ENCODE measurements at regions not wholly inside any gene's neighbourhood (a gene's known extent, or its start where the extent isn't known, plus 50 kb on each side); places are given as distances from the start of the nearest gene placed in this dataset.

DNA sequence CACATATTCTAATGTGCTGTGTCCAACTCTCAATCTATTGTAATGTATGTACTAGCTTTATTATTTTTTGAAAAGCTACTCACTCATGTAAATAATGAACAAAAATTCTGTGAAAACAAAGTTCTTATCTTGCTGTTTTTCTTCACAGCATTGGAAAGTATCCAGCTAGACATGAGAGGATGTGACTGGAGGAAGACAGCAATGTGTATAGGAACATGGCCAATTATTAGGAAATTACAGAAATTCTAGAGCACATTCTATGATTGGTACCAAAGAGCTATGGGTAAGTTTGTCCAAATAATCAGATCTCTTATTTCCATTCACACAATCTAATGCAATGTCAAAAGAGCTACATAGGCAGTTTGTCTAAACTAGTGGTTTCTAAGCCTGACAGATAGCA is 1100.2 kb downstream of the FSCB start:
- TF ChIP-seq, protein P1, sequence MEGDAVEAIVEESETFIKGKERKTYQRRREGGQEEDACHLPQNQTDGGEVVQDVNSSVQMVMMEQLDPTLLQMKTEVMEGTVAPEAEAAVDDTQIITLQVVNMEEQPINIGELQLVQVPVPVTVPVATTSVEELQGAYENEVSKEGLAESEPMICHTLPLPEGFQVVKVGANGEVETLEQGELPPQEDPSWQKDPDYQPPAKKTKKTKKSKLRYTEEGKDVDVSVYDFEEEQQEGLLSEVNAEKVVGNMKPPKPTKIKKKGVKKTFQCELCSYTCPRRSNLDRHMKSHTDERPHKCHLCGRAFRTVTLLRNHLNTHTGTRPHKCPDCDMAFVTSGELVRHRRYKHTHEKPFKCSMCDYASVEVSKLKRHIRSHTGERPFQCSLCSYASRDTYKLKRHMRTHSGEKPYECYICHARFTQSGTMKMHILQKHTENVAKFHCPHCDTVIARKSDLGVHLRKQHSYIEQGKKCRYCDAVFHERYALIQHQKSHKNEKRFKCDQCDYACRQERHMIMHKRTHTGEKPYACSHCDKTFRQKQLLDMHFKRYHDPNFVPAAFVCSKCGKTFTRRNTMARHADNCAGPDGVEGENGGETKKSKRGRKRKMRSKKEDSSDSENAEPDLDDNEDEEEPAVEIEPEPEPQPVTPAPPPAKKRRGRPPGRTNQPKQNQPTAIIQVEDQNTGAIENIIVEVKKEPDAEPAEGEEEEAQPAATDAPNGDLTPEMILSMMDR (IDR thresholded peaks at IDR 0.05; ENCODE audit: low read depth, low read length) = no peak
- TF ChIP-seq POLR2A (IDR thresholded peaks at IDR 0.05; ENCODE audit: extremely low read depth, insufficient read length) = no peak
- TF ChIP-seq, protein P2, sequence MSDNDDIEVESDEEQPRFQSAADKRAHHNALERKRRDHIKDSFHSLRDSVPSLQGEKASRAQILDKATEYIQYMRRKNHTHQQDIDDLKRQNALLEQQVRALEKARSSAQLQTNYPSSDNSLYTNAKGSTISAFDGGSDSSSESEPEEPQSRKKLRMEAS (IDR thresholded peaks at IDR 0.05; ENCODE audit: low read depth, low read length) = no peak

Measured in NB4 (cell line).